NCI-H82 (cell line): ENCODE measurements at regions not wholly inside any gene's neighbourhood (a gene's known extent, or its start where the extent isn't known, plus 50 kb on each side); places are given as distances from the start of the nearest gene placed in this dataset.
"Not testable (repeated sequence)": the region's sequence is repeated elsewhere in the genome, so short reads cannot be mapped to it uniquely, and the experiment has no call there.

Experiments used
- DNase-seq: peaks from one replicate; lab custom pipeline; 2025; lab: John Stamatoyannopoulos, UW

GRCh38 chr6:76533661-76534060 is 461.2 kb upstream of the IMPG1 start:
- DNase-seq = no peak

GRCh38 chr6:76532647-76533046 is 460.2 kb upstream of the IMPG1 start:
- no peak for DNase-seq

DNA sequence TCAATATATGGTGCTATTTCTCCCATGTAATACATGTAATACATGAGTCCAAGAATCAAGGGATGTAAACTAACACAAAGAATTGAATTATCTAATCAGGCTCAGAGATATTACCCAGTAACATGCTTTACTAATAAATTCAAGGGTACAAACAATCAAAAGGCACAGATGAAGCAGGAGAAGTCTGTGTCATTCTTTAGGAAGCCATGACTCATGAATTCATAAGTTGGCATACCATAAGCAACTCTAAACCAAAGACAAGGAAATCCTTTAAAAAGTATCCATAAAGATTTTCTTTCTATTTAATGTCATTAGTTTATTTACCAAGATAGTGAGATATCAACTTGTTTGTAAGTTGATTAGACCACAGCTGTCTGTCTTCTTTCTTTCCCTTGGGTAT is 446.0 kb upstream of the IMPG1 start:
- no peak for DNase-seq

GRCh38 chr6:76516924-76517323 is 444.5 kb upstream of the IMPG1 start:
- DNase-seq = no peak

- DNase-seq = peak; percentile 2
These were observed 438.0 kb upstream of the IMPG1 start for GRCh38 chr6:76510489-76510888.

- no peak for DNase-seq
These were observed 436.9 kb upstream of the IMPG1 start for GRCh38 chr6:76509397-76509796.

DNA sequence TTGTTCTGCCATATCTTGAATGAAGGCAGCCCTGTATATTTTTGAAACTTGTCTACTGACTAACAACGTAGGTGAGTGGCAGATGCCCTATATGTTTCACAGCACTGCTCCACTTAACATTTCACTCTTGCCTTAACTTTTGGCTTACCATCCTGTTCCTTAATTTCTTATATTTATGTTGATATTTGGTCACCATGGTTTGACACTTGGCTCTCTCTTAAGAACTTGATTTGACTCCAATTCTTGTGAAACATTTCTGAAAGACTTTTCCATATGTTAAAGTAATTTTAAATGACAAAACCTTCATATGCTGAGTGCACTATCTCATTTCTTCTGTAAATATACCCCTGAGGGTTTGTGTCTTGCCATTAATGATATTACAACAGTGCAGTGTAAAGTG is 434.3 kb upstream of the IMPG1 start:
- DNase-seq = no peak

DNA sequence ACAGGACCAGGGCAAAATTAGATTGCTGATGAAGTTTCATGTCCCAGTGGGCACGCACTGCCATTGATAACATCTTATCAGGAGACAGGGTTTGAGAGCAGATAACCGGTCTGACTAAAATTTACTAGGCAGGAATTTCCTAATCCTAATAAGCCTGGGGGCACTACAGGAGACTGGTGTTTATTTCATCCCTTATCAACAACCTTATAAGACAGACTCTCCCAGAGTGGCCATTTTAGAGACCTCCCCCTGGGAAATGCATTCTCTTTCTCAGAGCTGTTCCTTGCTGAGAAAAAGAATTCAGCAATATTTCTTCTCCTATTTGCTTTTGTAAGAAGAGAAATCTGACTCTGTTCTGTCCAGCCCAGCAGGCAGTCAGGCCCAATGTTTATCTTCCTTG is 423.4 kb upstream of the IMPG1 start:
- peak; percentile 6 for DNase-seq

- DNase-seq = not testable (repeated sequence)
These were observed 418.9 kb upstream of the IMPG1 start for GRCh38 chr6:76491376-76491775.

DNA sequence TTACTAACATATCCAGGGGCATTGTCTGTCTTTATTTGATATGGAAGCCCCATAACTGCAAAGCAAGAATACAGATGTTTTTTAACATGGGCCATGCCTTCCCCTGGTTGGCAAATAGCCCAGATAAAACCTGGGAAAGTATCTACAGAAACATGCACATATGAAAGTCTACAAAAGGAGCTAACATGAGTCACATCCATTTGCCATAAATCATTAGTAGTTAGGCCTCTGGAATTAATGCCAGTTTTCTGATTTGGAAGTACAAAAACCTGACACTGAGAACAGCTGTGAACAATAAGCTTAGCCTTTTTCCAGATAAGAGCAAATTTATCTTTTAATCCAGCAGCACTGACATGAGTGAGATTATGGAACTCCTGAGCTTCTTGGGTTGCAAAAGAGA is 418.0 kb upstream of the IMPG1 start:
- peak; percentile 27 for DNase-seq

- DNase-seq = peak; percentile 53
These were observed 408.6 kb upstream of the IMPG1 start for GRCh38 chr6:76481101-76481500.

DNA sequence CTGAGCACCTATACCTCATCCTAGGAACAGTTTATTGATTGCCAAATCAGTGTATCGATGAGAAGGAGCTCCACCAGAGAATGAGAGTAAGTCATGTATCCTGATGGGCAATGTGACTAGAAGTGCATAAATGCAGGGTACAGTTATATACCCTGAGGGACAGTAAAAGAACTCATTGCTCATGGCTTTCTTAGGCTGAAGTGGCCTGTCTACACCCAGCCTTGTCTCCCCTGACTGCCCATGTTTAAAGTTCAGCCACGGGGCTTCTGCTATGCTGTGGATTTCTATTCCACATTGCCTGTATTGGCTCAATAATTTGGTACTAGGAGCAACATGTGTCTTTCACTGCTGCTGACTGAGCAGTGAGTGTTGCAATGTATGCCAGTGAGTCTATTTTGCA is 400.4 kb upstream of the IMPG1 start:
- no peak for DNase-seq

- DNase-seq = no peak
These were observed 393.8 kb upstream of the IMPG1 start for GRCh38 chr6:76466286-76466685.

GRCh38 chr6:76465410-76465809 is 392.9 kb upstream of the IMPG1 start:
- DNase-seq = no peak

DNA sequence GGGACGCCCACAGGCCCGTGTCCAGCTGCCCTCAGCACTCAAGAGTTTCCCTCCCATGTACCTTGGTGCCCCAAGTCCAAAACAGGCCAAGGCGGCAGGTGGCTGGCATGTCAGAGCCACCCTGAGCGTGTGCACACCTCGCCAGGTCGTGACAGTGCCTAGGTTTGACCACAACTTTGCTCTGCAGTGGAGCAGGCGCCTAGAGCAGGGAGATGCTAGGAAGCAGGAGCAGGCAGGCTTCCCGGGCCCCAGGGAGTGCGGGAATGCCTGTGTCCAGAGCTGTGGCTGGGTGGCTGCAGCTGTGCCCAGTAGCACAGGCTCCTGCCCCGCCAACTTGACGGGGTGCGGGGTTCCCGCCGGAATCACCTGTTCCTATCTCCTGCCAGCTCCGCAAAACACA is 380.8 kb upstream of the IMPG1 start:
- DNase-seq = no peak

- no peak for DNase-seq
These were observed 379.7 kb upstream of the IMPG1 start for GRCh38 chr6:76451926-76452709.

GRCh38 chr6:76448109-76448508 is 375.6 kb upstream of the IMPG1 start:
- no peak for DNase-seq

GRCh38 chr6:76441875-76442274 is 369.4 kb upstream of the IMPG1 start:
- peak; percentile 94 for DNase-seq

DNA sequence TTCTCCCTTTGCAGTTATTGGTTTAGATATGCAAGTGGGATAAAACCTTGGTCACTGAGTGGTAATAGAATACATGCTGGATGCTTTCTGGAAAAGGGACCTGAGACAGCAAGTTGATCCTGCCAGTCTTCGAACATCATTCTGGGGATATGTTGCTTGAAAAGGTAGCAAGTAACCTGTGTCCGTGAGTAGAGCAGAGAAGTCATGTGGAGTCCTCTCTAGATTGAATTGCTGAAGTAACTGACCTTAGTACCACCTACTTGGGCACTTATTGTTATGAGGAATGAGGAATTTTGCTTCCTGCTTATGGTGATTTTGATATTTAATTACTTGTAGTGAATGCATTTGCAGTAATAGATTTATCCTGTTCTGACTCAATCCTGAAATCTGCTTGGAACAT is 367.3 kb upstream of the IMPG1 start:
- DNase-seq = no peak

DNA sequence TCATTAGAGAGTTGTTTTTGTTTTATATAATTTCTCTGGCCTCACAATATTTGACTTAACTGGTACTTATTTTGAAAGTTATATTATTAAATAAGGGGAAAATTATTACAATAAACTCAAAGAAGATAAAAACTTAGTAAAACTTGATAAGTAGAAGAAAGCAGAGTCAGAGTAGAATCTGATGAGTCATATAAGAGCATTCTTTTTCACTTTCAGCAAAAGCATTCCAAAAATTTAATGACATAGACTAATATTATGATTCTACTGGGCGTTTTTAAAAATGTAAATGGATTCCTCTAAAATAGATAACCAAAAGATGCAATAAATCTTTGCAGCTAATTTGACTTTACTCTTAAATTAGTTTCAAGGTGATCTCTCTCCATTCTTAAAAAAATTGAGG is 366.3 kb upstream of the IMPG1 start:
- DNase-seq = no peak

DNA sequence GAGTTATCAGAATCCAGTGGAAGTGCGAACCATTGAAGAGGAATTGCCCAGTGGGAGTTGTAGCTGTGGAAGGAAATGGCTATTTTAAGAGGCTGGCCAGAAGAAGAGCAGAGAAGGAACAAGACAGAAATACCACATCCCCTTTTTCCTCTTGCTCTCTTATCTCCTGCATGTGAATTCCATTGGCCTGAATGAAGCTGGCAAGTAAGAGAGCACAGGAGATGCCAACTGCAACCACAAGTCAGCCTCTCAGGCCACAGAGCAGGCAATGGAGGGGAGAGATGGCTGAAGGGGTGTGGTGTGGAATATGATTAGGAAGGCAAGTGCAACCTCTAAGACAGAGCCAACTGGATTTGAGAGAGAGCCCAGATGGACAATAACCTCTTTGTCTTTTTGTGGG is 362.7 kb upstream of the IMPG1 start:
- no peak for DNase-seq

DNA sequence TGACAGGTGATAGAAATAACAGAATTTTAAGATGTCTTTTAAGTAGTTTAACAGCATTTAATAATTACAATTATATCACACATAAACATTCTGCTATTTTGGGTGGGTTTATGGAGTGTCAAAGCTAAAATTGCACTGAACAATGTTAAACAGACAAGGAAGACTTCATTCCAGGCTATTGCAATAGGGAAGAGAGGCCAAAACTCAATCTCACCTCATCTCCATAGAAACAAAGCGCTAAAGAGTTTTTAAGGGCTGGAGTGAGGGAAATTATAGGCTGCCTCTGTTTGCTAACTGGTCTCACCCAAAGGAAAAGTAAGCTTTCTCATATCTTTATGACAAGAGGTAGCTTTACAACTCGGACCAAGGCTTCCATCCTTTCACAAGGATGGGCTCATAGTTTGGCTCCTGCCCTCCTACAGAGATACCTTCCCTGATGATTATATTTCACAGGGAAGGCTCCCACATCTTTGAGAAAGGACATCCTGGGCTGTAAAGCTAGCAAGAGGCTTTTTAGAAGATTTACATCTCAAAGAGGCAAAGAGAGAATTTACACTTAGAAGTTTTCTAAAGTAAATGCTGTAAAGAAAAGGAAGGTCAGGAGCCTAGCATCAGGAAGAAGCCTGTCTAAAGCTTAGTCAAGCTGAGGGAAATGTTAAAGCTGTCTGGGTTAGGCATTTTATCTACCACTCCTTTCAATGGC is 350.2 kb upstream of the IMPG1 start:
- no peak for DNase-seq

DNA sequence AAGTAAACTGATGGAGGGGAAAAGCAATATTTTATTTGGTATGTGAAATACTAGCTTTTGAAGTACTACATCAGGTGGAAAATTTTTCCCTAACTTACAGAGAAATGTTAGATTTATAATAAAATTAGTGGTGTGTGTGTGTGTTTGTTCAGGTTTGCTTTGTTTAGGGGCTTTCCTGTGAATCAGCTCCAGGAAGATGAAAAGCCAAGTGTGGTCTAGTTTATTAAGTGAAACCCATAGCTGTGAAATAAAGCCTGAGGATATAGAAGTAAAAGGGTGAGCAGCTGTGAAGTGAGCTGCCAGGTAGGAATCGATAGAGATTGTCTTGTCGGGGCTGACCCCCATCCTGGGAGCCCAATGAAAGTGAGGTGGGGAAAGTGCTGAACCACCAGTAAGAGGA is 347.6 kb upstream of the IMPG1 start:
- no peak for DNase-seq
